ENCODE measurements at regions not wholly inside any gene's neighbourhood (a gene's known extent, or its start where the extent isn't known, plus 50 kb on each side); places are given as distances from the start of the nearest gene placed in this dataset.

DNA sequence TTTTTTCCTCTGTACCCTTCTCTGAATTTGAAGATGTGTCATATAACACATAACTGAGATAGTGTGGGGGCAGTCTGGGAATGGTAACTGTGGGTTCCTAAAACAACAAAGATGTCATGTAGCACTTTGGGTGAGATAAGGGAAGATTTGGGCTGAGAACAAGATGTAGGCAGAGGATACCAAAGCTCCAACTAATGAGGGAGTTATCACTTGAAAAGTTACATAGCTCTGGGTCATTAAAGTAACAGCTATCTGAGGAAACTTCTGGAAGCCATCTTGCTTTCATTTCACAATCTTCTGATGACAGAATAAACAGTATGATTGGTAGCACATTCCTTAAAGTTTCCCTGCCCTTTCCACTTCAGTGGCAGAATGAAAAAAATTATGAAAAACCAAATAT, 255.4 kb downstream of the TBX18 start (continued):
- TF ChIP-seq ZNF584 (CRISPR knock-in tag; IDR thresholded peaks at IDR 0.05; ENCODE audit: low read depth) (no peak), NFYB (IDR thresholded peaks at IDR 0.05; ENCODE audit: extremely low read depth, insufficient read length) (no peak), RCOR1 (IDR thresholded peaks at IDR 0.05; ENCODE audit: borderline replicate concordance in 1 of 2, low read depth in 2 of 2, low read length in 2 of 2) (no peak), MAZ (CRISPR knock-in tag; conservative IDR thresholded peaks at IDR 0.05 in 1 of 2, IDR thresholded peaks at IDR 0.05 in 1 of 2) (peak in 1 of 2 experiments; percentile 39; a peak in 1 of 4 replicates), TAL1 (IDR thresholded peaks at IDR 0.05) (peak; percentile 68), HMG20A (CRISPR knock-in tag; conservative IDR thresholded peaks at IDR 0.05) (no peak), ZNF121 (CRISPR knock-in tag; conservative IDR thresholded peaks at IDR 0.05) (no peak), KLF16 (IDR thresholded peaks at IDR 0.05) (peak; percentile 33; the same call in 1 of the 2 replicates), ZC3H4 (CRISPR knock-in tag; IDR thresholded peaks at IDR 0.05; ENCODE audit: borderline replicate concordance) (no peak), ERF (CRISPR knock-in tag; IDR thresholded peaks at IDR 0.05) (no peak), KLF1 (tag; IDR thresholded peaks at IDR 0.05) (no peak), MTA2 (IDR thresholded peaks at IDR 0.05; ENCODE audit: low read depth) (peak; percentile 42), CREBBP (IDR thresholded peaks at IDR 0.05; ENCODE audit: low read depth, low read length) (no peak), ZNF253 (CRISPR knock-in tag; conservative IDR thresholded peaks at IDR 0.05) (no peak), ZNF140 (CRISPR knock-in tag; IDR thresholded peaks at IDR 0.05) (no peak), DNMT1 (IDR thresholded peaks at IDR 0.05) (no peak)
- TF ChIP-seq, protein P1, sequence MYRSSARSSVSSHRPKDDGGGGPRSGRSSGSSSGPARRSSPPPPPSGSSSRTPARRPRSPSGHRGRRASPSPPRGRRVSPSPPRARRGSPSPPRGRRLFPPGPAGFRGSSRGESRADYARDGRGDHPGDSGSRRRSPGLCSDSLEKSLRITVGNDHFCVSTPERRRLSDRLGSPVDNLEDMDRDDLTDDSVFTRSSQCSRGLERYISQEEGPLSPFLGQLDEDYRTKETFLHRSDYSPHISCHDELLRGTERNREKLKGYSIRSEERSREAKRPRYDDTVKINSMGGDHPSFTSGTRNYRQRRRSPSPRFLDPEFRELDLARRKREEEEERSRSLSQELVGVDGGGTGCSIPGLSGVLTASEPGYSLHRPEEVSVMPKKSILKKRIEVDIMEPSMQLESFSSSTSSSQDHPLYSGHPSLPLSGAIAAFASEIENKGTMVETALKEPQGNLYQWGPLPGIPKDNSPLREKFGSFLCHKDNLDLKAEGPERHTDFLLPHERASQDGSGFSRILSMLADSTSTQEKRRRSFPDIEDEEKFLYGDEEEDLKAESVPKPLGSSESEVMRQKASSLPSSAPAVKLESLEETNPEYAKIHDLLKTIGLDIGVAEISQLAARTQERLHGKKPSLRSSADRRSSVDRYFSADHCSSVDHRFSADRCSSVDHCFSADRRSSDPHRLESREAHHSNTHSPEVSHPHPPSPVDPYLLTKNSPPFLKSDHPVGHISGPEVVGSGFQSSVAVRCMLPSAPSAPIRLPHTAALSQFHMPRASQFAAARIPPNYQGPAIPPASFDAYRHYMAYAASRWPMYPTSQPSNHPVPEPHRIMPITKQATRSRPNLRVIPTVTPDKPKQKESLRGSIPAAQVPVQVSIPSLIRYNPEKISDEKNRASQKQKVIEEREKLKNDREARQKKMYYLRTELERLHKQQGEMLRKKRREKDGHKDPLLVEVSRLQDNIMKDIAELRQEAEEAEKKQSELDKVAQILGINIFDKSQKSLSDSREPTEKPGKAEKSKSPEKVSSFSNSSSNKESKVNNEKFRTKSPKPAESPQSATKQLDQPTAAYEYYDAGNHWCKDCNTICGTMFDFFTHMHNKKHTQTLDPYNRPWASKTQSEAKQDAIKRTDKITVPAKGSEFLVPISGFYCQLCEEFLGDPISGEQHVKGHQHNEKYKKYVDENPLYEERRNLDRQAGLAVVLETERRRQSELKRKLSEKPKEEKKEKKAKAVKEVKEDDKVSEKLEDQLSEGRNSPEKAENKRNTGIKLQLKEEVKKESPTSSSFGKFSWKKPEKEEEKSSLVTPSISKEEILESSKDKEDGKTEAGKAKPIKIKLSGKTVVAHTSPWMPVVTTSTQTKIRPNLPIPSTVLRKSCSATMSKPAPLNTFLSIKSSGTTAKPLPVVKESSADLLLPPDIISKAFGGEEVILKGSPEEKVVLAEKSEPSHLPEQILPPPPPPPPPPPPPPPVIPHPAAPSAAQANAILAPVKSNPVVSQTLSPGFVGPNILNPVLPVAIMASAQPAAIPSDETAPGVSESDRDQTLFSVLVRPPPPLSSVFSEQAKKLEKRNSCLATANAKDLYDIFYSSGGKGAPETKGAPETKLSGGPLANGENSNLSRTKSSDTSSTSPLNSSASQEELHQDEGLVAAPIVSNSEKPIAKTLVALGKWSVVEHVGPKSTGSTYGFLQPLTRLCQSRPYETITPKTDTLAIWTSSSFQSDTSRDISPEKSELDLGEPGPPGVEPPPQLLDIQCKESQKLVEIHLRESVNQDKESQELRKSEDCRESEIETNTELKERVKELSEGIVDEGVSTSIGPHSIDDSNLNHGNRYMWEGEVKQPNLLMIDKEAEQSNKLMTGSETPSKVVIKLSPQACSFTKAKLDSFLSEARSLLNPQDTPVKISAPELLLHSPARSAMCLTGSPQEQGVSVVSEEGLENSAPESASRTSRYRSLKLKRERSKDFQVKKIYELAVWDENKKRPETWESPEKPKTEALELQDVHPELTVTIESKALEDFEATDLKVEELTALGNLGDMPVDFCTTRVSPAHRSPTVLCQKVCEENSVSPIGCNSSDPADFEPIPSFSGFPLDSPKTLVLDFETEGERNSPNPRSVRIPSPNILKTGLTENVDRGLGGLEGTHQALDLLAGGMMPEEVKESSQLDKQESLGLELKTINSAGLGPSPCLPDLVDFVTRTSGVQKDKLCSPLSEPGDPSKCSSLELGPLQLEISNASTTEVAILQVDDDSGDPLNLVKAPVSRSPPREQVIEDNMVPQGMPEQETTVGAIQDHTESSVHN (IDR thresholded peaks at IDR 0.05; ENCODE audit: borderline replicate concordance in 1 of 2, low read depth in 1 of 2): no peak
- TF ChIP-seq, protein P2, sequence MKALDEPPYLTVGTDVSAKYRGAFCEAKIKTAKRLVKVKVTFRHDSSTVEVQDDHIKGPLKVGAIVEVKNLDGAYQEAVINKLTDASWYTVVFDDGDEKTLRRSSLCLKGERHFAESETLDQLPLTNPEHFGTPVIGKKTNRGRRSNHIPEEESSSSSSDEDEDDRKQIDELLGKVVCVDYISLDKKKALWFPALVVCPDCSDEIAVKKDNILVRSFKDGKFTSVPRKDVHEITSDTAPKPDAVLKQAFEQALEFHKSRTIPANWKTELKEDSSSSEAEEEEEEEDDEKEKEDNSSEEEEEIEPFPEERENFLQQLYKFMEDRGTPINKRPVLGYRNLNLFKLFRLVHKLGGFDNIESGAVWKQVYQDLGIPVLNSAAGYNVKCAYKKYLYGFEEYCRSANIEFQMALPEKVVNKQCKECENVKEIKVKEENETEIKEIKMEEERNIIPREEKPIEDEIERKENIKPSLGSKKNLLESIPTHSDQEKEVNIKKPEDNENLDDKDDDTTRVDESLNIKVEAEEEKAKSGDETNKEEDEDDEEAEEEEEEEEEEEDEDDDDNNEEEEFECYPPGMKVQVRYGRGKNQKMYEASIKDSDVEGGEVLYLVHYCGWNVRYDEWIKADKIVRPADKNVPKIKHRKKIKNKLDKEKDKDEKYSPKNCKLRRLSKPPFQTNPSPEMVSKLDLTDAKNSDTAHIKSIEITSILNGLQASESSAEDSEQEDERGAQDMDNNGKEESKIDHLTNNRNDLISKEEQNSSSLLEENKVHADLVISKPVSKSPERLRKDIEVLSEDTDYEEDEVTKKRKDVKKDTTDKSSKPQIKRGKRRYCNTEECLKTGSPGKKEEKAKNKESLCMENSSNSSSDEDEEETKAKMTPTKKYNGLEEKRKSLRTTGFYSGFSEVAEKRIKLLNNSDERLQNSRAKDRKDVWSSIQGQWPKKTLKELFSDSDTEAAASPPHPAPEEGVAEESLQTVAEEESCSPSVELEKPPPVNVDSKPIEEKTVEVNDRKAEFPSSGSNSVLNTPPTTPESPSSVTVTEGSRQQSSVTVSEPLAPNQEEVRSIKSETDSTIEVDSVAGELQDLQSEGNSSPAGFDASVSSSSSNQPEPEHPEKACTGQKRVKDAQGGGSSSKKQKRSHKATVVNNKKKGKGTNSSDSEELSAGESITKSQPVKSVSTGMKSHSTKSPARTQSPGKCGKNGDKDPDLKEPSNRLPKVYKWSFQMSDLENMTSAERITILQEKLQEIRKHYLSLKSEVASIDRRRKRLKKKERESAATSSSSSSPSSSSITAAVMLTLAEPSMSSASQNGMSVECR (CRISPR knock-in tag; IDR thresholded peaks at IDR 0.05): no peak

Measured in K562 (cell line).